NAMALWA (cell line): ENCODE measurements at regions not wholly inside any gene's neighbourhood (a gene's known extent, or its start where the extent isn't known, plus 50 kb on each side); places are given as distances from the start of the nearest gene placed in this dataset.
A peak's percentile ranks its signal among the peaks of the same experiment; 100 is the strongest.

Source experiments
- DNase-seq: peaks from one replicate; pipeline ENCODE4 v3.0.0-alpha.2; 2015; ENCODE audit warnings: low spot score

- no peak for DNase-seq
These were observed 133.9 kb downstream of the RFLNA start for GRCh38 chr12:124428792-124429281.

DNA sequence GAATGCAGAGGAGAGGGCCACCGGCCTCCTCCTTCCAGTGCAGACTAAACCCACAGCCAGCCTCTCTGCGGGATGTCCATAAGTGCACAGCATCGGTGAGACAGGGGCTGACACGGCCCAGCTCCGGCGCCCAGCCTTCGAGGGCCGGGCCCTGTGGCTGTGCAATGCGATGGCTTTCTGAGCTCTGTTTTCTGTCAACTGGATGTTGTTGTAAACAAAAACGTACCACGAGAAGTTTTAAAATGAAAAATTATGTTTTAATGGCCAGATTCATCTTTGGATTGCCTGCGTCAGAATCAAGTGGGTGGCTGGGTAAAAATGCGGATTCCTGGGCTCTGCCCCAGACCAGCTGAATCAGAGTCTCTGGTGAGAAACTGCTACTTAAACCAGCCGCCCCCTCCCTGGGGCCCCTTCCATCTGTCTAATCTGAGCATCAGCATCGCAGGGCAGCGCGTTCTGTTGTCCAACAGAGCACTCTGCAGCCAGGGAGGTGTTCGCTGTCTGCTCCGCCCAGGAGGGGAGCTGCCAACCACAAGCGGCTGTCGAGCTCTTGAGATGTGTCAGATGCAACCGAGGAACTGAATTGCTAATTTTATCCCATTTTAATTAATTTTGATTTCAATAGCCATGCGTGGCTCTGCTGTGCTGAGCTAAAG is 133.4 kb downstream of the RFLNA start:
- DNase-seq = no peak

GRCh38 chr12:124426594-124427555 is 132.0 kb downstream of the RFLNA start:
- no peak for DNase-seq

GRCh38 chr12:124425667-124426066 is 130.8 kb downstream of the RFLNA start:
- no peak for DNase-seq

- no peak for DNase-seq
These were observed 129.6 kb downstream of the RFLNA start for GRCh38 chr12:124424516-124424905.

DNA sequence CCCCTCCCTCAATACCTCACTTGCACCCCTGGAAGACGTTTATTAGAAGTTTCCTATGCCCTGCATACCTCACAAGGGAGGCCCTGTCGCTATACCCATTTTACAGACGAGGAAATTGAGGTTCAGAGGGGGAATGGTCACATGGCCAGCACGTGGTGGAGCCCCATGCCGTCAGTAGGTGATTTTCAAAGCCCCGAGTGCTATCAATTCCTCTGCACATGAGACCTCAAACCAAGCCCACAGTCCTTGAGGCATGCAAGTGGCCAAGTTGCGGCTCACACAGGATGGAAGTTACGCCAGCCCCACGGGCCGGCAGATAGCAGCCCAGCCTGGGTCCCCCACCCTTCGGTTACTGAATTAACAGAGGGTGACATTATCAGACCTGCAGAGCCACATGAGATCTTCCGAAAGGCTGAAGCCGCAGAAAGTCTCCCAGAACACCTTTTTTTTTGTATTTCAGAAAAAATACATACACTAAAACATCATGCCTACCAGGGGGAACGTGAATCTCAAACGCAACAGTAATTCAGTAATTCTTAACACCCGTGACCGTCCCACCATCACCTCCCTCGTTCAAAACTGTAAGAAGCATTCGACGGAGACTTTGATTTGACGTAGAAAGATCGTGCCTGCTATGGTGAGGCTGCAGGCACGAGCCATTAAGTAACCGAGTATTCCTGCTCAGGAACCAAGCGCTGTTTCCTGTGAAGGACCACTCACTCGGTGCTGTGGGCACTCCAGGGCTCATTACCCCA is 129.0 kb downstream of the RFLNA start:
- DNase-seq = no peak

GRCh38 chr12:124422570-124423523 is 128.0 kb downstream of the RFLNA start:
- no peak for DNase-seq

DNA sequence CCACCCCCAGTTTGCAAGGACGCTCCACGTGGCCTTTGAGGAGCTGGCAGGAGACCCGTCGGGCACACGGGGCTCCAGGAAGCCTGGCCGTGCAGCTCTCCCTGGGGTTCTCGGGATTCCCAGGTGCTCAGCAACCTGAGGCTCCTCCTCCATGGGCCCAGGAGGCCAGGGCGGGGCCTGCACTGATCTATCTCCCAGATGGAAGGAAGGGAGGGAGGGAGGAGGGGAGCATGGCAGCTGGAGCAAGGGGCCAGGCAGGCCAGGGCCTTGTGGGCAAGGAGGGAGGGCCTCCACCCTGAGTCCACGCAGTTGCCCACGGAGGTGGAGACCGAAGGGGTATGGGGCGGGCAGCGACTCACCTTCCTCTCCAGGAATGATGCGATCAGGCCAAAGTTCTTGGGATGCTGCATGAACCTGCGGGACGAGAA is 127.3 kb downstream of the RFLNA start:
- DNase-seq = no peak

- DNase-seq = no peak
These were observed 126.2 kb downstream of the RFLNA start for GRCh38 chr12:124420996-124421674.

DNA sequence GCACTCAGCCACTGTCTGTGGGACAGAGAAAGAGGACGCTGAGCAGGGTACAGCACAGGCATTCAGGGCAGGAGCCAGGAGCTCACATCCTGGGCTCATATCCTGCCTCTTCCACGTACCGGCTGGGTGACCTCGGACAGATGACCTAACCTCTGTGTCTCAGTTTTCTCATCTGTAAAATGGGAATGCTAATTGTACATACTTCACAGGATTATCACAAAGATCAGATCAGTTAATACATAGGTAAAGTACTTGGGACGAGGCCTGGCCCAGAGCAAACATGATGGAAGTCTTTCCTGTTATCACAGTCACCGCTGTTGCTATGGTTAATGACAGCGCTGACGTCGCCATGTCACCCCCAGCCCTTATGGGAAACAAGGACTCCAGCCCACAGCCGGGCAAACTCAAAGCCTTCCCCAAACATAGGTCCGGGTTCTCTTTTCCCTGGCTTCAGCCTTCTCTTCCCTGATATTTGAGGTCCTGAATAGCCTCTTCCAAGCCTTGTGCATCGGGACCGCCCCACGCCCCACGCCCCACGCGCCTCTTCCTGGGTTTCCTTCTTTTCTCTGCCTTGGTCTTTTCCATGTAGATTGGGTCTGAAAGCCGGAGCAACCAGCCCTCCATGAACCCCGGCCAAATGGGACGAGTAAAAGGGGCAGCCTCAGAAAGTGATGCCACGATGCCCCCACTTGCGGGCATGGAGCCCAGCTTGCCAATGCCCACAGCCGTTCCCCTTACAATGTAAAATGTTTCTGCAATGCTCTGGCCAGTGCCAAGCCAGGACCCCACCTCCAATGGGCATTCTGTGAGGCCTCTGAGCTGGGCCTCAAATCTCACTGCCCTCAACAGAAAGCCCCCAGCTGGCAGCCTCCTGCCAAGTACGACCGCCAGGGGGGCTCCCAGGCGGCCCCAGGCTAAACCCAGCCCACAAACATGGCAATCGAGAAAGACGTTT is 125.4 kb downstream of the RFLNA start:
- DNase-seq = no peak

GRCh38 chr12:124419292-124420040 is 124.6 kb downstream of the RFLNA start:
- peak; percentile 30 for DNase-seq

DNA sequence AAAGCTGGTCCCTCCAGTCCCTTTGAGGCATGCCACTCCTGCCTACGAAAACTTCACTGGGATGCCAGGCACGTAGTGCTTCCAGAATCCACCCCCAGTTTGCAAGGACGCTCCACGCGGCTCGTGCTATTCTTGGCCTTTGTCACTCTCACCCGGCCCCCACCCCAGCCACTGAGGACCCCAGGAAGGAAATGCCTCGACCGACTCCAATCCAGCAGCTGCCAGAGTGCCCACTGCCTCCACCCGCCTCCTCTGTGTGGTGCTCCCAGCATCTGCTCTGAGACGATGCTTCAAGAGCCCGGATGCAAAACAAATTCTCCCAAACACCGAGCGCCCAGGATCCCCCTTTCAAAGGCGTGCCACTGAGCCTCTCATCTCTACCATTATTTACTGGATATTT is 123.9 kb downstream of the RFLNA start:
- DNase-seq = no peak

- DNase-seq = no peak
These were observed 123.3 kb downstream of the RFLNA start for GRCh38 chr12:124418156-124418555.

- no peak for DNase-seq
These were observed 121.9 kb downstream of the RFLNA start for GRCh38 chr12:124416516-124417395.

DNA sequence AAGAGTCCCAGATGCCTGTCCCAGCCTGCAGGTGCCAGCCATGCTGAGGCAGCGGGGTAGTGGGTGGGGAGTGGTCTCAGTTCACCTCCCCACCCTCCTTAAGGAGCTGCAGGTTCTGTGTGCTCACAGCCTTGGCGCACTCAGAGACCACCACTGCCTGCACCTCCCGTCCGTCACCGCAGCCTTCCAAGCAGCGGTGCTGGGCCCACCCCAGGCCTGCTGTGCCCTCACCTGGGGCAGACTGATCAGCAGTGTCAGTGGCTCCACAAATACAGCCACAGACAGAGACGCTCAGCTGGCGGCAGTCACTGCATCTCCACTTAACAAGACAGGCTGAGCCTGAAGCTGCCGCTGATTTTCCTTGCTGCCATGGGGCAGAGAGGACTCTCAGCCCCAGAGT is 120.2 kb downstream of the RFLNA start:
- no peak for DNase-seq

GRCh38 chr12:124413915-124414314 is 119.0 kb downstream of the RFLNA start:
- DNase-seq = no peak

DNA sequence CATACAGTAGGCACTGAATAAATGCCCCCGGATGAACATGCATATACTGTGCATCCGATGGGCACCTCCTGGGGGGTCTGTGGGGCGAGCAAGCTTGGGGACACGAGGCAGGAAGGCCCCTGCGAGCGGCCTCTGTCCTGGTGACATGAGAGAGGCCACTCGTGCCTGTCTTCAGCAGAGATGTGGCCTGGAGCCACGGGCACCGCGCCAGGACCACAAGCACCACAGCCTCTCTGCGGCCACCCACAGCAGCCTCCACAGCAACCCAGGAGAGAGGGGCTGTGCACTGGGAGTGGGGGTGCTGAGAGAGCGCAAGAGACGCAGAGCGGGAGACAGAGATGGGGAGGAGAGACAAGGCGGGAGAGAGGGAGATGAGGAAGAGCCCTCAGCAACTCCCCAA is 118.5 kb downstream of the RFLNA start:
- DNase-seq = no peak

GRCh38 chr12:124412646-124413015 is 117.7 kb downstream of the RFLNA start:
- no peak for DNase-seq
